ENCODE measurements at regions not wholly inside any gene's neighbourhood (a gene's known extent, or its start where the extent isn't known, plus 50 kb on each side); places are given as distances from the start of the nearest gene placed in this dataset.

DNA sequence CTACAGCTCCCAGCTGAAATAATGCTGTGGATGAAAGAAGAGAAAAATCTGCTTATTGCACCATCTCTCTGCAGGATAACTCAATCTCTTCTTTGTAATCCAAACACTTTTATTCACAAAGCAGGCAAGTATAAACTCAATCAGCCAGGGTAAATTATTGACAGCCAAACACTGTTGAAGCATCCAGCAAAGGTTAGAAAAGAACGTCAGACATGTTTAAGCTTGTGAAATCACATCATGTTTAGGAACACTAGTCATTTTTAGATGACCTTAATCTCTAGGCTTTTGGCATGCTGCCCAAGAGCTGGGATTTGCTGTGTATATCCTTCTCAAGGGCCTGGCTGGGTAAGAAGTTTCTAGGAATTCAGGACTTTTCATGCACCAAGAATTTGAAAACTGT lies 1148.1 kb upstream of the FANCL start:
- TF ChIP-seq, protein P1, sequence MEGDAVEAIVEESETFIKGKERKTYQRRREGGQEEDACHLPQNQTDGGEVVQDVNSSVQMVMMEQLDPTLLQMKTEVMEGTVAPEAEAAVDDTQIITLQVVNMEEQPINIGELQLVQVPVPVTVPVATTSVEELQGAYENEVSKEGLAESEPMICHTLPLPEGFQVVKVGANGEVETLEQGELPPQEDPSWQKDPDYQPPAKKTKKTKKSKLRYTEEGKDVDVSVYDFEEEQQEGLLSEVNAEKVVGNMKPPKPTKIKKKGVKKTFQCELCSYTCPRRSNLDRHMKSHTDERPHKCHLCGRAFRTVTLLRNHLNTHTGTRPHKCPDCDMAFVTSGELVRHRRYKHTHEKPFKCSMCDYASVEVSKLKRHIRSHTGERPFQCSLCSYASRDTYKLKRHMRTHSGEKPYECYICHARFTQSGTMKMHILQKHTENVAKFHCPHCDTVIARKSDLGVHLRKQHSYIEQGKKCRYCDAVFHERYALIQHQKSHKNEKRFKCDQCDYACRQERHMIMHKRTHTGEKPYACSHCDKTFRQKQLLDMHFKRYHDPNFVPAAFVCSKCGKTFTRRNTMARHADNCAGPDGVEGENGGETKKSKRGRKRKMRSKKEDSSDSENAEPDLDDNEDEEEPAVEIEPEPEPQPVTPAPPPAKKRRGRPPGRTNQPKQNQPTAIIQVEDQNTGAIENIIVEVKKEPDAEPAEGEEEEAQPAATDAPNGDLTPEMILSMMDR (IDR thresholded peaks at IDR 0.05; ENCODE audit: low read depth, low read length), result no peak
- no peak for DNase-seq (ENCODE audit: extremely low read depth, low read depth)

DNA sequence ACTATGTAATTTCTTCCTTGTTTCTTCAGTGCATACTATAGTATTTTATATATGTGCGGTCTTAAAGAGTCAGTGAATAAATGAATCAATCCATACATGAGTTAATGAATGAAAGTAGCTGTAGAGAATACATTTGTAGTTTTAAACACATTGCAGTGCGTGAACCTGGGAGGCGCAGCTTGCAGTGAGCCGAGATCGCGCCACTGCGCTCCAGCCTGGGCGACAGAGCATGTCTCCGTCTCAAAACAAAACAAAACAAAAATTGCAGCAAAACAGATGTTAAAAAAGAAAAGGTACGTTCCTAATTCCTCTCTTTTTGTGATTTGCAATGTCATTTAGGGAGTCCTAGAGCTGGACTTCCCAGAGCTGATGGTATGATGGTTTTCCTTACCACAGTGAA lies 1144.8 kb upstream of the FANCL start:
- DNase-seq (ENCODE audit: extremely low read depth, low read depth), result no peak
- TF ChIP-seq, protein P1 (IDR thresholded peaks at IDR 0.05; ENCODE audit: low read depth, low read length), result no peak

DNA sequence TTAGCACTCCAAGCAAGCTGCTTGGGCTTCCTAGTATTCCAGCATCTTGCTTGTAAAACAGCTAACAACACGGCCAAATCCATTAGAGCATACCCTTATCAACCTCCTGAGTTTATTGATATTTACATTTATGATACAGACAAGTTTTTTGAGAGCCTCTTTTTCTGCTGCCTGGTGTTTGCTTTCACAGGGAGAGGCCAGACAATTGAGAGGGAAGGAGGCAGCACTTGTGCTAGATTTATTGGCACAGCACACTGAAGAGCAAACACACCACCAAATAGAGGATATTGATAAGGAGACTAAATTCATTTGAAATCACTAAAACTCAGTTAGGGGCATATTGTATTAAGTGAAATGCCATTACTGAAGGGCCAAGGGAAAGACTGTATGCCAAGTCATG lies 1142.3 kb upstream of the FANCL start:
- DNase-seq (ENCODE audit: extremely low read depth, low read depth), result no peak
- TF ChIP-seq, protein P1 (IDR thresholded peaks at IDR 0.05; ENCODE audit: low read depth, low read length), result no peak

DNA sequence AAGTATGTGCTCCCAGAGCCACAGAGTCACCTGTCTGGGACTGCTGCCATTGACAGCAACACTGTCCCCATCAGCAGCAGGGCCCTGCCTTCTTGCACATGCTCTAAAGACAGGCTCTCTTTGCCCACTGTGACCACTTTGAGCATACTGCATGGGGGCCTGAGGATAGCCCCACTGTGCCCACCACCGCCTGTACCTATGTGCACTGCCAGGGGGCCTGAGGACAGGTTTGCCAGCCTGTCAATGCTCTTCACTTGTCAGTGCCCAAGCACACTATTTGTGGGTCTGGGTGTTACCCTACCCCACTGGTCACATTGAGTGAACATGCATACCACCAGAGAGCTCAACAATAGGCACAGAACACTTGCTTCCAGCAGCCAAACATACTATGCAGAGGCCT lies 1137.0 kb upstream of the FANCL start:
- no peak for DNase-seq (ENCODE audit: extremely low read depth, low read depth)
- TF ChIP-seq, protein P1 (IDR thresholded peaks at IDR 0.05; ENCODE audit: low read depth, low read length), result no peak

DNA sequence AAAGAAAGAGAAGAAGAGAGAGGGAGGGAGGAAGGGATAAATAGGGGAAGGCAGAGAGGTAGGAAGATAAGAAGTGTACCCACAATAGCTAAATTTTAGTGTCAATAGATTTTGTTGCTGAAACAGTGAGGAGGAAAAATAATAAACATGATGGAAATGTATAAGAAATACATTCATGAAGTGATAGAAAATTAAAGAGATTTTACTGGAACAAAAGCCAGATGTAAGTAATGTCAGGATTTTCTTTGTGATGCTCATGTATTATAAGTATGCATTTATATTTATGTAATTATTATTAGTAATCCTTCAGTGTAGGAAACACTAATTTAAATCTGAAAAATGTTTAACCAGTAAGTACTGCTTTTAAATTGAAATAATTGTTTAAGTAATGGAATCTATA lies 1125.2 kb upstream of the FANCL start:
- no peak for DNase-seq (ENCODE audit: extremely low read depth, low read depth)
- TF ChIP-seq, protein P1 (IDR thresholded peaks at IDR 0.05; ENCODE audit: low read depth, low read length), result no peak

DNA sequence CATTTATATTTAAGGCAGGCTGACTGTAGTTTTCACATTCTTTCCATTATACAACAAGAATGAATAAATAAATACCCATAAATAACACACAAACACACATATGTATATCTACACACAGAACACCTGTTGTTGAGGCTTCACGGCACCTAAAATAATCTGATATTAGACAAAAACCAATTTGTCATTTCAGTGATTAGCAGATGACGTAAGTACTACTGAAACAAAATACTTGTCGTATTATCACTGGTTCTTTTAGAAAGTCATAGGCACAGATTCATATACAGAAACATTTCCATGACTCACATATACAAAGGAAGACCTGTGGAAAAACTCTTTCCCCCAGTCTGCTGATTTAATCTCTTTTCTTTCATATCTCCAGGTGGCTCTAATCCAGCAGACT lies 1113.4 kb upstream of the FANCL start:
- DNase-seq (ENCODE audit: extremely low read depth, low read depth), result no peak
- TF ChIP-seq, protein P1 (IDR thresholded peaks at IDR 0.05; ENCODE audit: low read depth, low read length), result no peak

DNA sequence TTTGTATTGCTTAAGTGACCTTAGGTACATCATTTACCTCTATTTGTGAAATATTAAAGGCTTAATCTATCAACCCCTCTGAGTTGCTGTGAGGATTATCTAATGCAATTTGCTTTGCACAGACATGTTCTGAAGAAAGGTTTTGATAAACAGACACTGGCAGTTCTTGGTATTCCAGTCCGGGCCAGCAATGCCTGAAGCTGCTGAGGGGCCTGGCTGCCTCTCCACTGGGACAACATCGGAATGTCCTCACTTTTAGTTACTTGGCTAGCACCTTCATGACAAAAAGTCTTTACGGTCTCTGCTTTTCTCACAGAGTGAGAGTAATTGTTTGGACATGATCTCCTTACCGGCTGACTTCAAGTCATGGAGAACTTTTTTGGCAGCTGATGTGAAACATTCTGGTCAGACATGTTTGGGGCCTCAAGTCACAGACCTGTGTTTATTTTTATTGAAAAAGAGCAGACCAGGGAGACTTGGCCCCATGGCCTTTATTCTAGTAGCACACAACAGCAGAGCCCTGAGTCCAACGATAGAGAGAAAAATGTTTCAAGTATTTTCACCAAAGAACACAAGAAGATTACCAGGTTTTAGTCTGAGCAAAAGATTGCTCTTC lies 1112.3 kb upstream of the FANCL start:
- TF ChIP-seq, protein P1 (IDR thresholded peaks at IDR 0.05; ENCODE audit: low read depth, low read length), result no peak
- DNase-seq (ENCODE audit: extremely low read depth, low read depth), result no peak
